ENCODE measurements at regions not wholly inside any gene's neighbourhood (a gene's known extent, or its start where the extent isn't known, plus 50 kb on each side); places are given as distances from the start of the nearest gene placed in this dataset.

GRCh38 chr2:15750433-15750814 is 158.8 kb downstream of the DDX1 start:
- TF ChIP-seq TCF4 (CRISPR knock-in tag; IDR thresholded peaks at IDR 0.05; ENCODE audit: borderline replicate concordance) (no peak), ESRRG (CRISPR knock-in tag; IDR thresholded peaks at IDR 0.05) (no peak), POU6F1 (CRISPR knock-in tag; IDR thresholded peaks at IDR 0.05; ENCODE audit: borderline replicate concordance, low read depth) (no peak), ARNTL (CRISPR knock-in tag; IDR thresholded peaks at IDR 0.05; ENCODE audit: borderline replicate concordance, low read depth) (no peak), CSRNP3 (CRISPR knock-in tag; IDR thresholded peaks at IDR 0.05) (no peak), ZC3H10 (CRISPR knock-in tag; IDR thresholded peaks at IDR 0.05) (no peak), PATZ1 (CRISPR knock-in tag; IDR thresholded peaks at IDR 0.05; ENCODE audit: borderline replicate concordance) (no peak), ZNF565 (CRISPR knock-in tag; conservative IDR thresholded peaks at IDR 0.05; ENCODE audit: low read depth) (no peak), ISL1 (CRISPR knock-in tag; IDR thresholded peaks at IDR 0.05) (no peak), ZNF8 (CRISPR knock-in tag; IDR thresholded peaks at IDR 0.05) (no peak), SNAI2 (CRISPR knock-in tag; IDR thresholded peaks at IDR 0.05) (no peak), CSDC2 (CRISPR knock-in tag; IDR thresholded peaks at IDR 0.05) (no peak), ZNF70 (CRISPR knock-in tag; IDR thresholded peaks at IDR 0.05) (no peak), BACH2 (CRISPR knock-in tag; IDR thresholded peaks at IDR 0.05; ENCODE audit: borderline replicate concordance) (no peak)
